OCI-LY7 (cell line): ENCODE measurements at regions not wholly inside any gene's neighbourhood (a gene's known extent, or its start where the extent isn't known, plus 50 kb on each side); places are given as distances from the start of the nearest gene placed in this dataset.

Experiments
- BruUV-seq: library from RNA; stranded (reverse); fragments of 400-500 nt; replicated peaks from 2 replicates; lab custom pipeline; 2021; lab: Mats Ljungman, UMichigan
- CTCF ChIA-PET: fragments of 300-600 bp; sonication (Branson Sonifier 250); formaldehyde crosslinking; loops from one replicate; lab custom pipeline; 2022; ENCODE audit warnings: antibody characterized with exemption; ENCODE audit not compliant: unreplicated experiment; lab: Charles Lee
- POLR2A ChIA-PET: fragments of 300-600 bp; sonication (Branson Sonifier 250); formaldehyde crosslinking; loops from one replicate; lab custom pipeline; 2022; ENCODE audit warnings: antibody characterized with exemption; lab: Charles Lee
- DNase-seq: peaks from one replicate; pipeline ENCODE4 v3.0.0-alpha.2; 2015; ENCODE audit warnings: low spot score
- H2AFZ ChIP-seq: fragments of 200-600 bp; sonication (generic), shearing (Covaris generic); 2 replicates; pipeline ENCODE4 v1.6.1; 2014; ENCODE audit warnings: mild to moderate bottlenecking, antibody characterized with exemption, low read length, moderate library complexity
- H3K27ac ChIP-seq: fragments of 200-600 bp; sonication (generic); 2 replicates; pipeline ENCODE4 v1.5.1; 2014; ENCODE audit warnings: mixed run types, low read depth, mild to moderate bottlenecking, moderate library complexity, low read length, inconsistent platforms; ENCODE audit not compliant: poor library complexity, severe bottlenecking
- H3K36me3 ChIP-seq: fragments of 200-600 bp; sonication (generic); 2 replicates; pipeline ENCODE4 v1.6.1; 2014; ENCODE audit warnings: mild to moderate bottlenecking, antibody characterized with exemption, low read length, moderate library complexity, mixed read lengths; ENCODE audit not compliant: insufficient read depth
- H3K4me1 ChIP-seq: fragments of 200-600 bp; sonication (generic); 2 replicates; pipeline ENCODE4 v1.5.1; 2014; ENCODE audit warnings: mild to moderate bottlenecking, low read length; ENCODE audit not compliant: insufficient read depth, poor library complexity, severe bottlenecking
- H3K4me2 ChIP-seq: fragments of 200-600 bp; sonication (generic); 2 replicates; pipeline ENCODE4 v1.6.1; 2014; ENCODE audit warnings: mild to moderate bottlenecking, low read length
- H3K4me3 ChIP-seq: fragments of 200-600 bp; sonication (generic); 2 replicates; pipeline ENCODE4 v1.5.1; 2014; ENCODE audit warnings: mild to moderate bottlenecking, low read depth, low read length; ENCODE audit not compliant: poor library complexity, severe bottlenecking
- H3K79me2 ChIP-seq: fragments of 200-600 bp; sonication (generic); 2 replicates; pipeline ENCODE4 v1.6.1; 2016; ENCODE audit warnings: low read depth, mild to moderate bottlenecking, low read length, moderate library complexity, mixed read lengths; ENCODE audit not compliant: insufficient read depth
- H3K9me2 ChIP-seq: fragments of 200-600 bp; sonication (generic); 2 replicates; pipeline ENCODE4 v1.6.1; 2016; ENCODE audit warnings: mild to moderate bottlenecking, low read length, mixed read lengths; ENCODE audit not compliant: insufficient read depth
- H3K9me3 ChIP-seq: fragments of 200-600 bp; sonication (generic); 2 replicates; pipeline ENCODE4 v1.6.1; 2014; ENCODE audit warnings: mild to moderate bottlenecking, mixed run types, low read length, mixed read lengths
- H4K20me1 ChIP-seq: fragments of 200-600 bp; sonication (generic); 2 replicates; pipeline ENCODE4 v1.6.1; 2014; ENCODE audit warnings: mild to moderate bottlenecking, antibody characterized with exemption, low read length, moderate library complexity, mixed read lengths; ENCODE audit not compliant: insufficient read depth
- EZH2phosphoT487 ChIP-seq: fragments of 200-600 bp; sonication (generic); IDR thresholded peaks from 2 replicates; pipeline ENCODE4 v1.6.1; 2018; ENCODE audit warnings: low read depth, borderline replicate concordance, mild to moderate bottlenecking, mixed run types, antibody characterized with exemption, low read length, moderate library complexity, mixed read lengths
- intact Hi-C: fragments of 100-400 bp; cut with micrococcal nuclease; formaldehyde crosslinking; loops from one replicate; pipeline ENCODE4 v1.10.0; 2022; ENCODE audit not compliant: unreplicated experiment
- TF ChIP-seq, protein P1 (sequence below): fragments of 200-600 bp; sonication (generic); conservative IDR thresholded peaks from 2 replicates; pipeline ENCODE4 v1.5.1; 2014; ENCODE audit warnings: mild to moderate bottlenecking, antibody characterized with exemption, low read length, moderate library complexity, mixed read lengths

DNA sequence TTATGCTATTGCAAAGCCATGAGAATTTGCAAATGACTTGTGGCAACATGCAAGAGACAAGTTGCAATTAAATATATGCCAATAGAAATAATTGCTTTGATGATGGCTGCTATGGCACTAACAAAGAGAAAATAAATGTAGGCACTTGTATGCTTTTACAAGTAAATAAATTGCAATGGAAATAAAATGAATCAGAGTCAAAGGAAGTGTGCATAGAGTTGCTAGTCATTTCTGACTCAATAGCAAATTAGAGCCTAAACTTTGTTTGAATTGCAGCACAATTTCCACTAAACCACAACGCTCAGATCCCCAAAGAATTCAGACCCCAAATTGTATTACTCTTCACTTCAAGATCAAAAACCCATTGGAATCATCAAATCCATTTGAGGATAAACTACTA, 792.1 kb upstream of the ARGLU1 start:
- DNase-seq: no peak
- Histone ChIP-seq H3K9me3 (no peaks in the 10 kb centered on the region), H3K4me3 (no peak overlapping the region), H3K36me3 (no peaks in the 10 kb centered on the region), H3K9me2 (no peaks in the 10 kb centered on the region), H3K4me1 (no peaks in the 10 kb centered on the region), H2AFZ (no peak overlapping the region), H3K4me2 (no peak overlapping the region), H3K27ac (no peak overlapping the region), H4K20me1 (no peaks in the 10 kb centered on the region), H3K79me2 (no peaks in the 10 kb centered on the region)
- ChIA-PET CTCF (no interaction called here), POLR2A (no interaction called here)
- TF ChIP-seq EZH2phosphoT487: no peak
- TF ChIP-seq, protein P1, sequence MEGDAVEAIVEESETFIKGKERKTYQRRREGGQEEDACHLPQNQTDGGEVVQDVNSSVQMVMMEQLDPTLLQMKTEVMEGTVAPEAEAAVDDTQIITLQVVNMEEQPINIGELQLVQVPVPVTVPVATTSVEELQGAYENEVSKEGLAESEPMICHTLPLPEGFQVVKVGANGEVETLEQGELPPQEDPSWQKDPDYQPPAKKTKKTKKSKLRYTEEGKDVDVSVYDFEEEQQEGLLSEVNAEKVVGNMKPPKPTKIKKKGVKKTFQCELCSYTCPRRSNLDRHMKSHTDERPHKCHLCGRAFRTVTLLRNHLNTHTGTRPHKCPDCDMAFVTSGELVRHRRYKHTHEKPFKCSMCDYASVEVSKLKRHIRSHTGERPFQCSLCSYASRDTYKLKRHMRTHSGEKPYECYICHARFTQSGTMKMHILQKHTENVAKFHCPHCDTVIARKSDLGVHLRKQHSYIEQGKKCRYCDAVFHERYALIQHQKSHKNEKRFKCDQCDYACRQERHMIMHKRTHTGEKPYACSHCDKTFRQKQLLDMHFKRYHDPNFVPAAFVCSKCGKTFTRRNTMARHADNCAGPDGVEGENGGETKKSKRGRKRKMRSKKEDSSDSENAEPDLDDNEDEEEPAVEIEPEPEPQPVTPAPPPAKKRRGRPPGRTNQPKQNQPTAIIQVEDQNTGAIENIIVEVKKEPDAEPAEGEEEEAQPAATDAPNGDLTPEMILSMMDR: no peak
- BruUV-seq: no TSS peak
- intact Hi-C loops: no loop called here

DNA sequence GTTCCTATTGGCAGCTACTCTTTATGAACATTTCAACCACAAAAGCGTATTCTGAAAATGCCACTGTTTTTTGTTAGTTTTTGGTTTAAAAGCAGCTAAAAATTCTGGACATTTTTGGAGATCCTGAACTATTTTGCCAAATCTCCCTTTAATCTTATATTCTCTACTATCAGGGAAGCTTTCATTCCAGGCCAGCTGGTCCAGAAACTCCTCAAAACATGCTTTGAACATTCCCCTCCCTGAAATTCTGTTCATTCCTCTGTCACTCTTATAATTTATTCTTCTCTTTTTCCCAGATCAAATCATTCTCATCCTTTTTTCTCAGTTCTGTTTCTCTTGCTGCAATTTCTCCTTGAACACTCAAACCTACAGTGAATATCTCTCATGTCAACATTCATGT, 790.9 kb upstream of the ARGLU1 start:
- no TSS peak for BruUV-seq
- intact Hi-C loops: no loop called here
- POLR2A ChIA-PET: no interaction called here

DNA sequence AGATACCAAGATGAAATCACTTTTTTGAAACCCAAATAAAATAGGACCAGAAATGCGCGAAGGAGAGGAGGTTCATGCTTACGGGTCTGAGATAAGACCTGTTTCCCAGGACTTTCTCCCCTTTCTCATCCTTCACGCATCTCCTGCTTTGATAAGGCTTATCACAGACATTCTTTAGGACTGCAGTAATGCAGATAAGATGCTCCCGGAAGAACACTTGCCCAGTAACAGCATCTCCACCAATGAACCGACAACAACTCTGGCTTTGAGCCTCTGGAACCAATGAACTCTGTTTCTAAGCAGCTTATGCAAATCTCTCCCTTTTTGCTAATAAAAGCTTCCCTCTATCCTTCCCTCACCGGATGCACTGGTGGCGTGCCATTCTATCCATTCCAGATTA, 783.4 kb upstream of the ARGLU1 start:
- Histone ChIP-seq H3K27ac (no peak overlapping the region), H3K36me3 (no peaks in the 10 kb centered on the region), H3K4me2 (no peak overlapping the region), H3K79me2 (no peaks in the 10 kb centered on the region), H2AFZ (no peak overlapping the region), H3K9me3 (no peaks in the 10 kb centered on the region), H3K9me2 (no peaks in the 10 kb centered on the region), H3K4me1 (no peaks in the 10 kb centered on the region), H3K4me3 (no peak overlapping the region), H4K20me1 (no peaks in the 10 kb centered on the region)
- no TSS peak for BruUV-seq
- ChIA-PET CTCF (no interaction called here), POLR2A (interaction anchor here (0.8 kb wide), 1 partner anchor 12 kb away, joined by 3 read pairs; no protein-coding TSS in a partner anchor)
- TF ChIP-seq EZH2phosphoT487: no peak
- TF ChIP-seq, protein P1: no peak
- intact Hi-C loops: no loop called here
- no peak for DNase-seq

More for the DNA sequence above, 790.9 kb upstream of the ARGLU1 start:
- TF ChIP-seq EZH2phosphoT487: no peak
- TF ChIP-seq, protein P1: no peak
- H3K9me2 ChIP-seq: no peaks in the 10 kb centered on the region
- CTCF ChIA-PET: no interaction called here
- no peaks in the 10 kb centered on the region for H3K79me2 ChIP-seq
- no peak overlapping the region for H3K27ac ChIP-seq
- H2AFZ ChIP-seq: no peak overlapping the region
- no peaks in the 10 kb centered on the region for H3K4me1 ChIP-seq
- no peaks in the 10 kb centered on the region for H4K20me1 ChIP-seq
- no peak for DNase-seq
- H3K4me3 ChIP-seq: no peak overlapping the region
- no peaks in the 10 kb centered on the region for H3K9me3 ChIP-seq
- H3K36me3 ChIP-seq: no peaks in the 10 kb centered on the region
- H3K4me2 ChIP-seq: no peak overlapping the region
